ENCODE measurements at regions not wholly inside any gene's neighbourhood (a gene's known extent, or its start where the extent isn't known, plus 50 kb on each side); places are given as distances from the start of the nearest gene placed in this dataset.
A peak's percentile ranks its signal among the peaks of the same experiment; 100 is the strongest.
"Not testable (repeated sequence)": the region's sequence is repeated elsewhere in the genome, so short reads cannot be mapped to it uniquely, and the experiment has no call there.

- no peak for DNase-seq
These were observed 133.1 kb upstream of the LYZL2 start for GRCh38 chr10:30762620-30763019.

GRCh38 chr10:30759423-30759822, 129.9 kb upstream of the LYZL2 start:
- DNase-seq = no peak

- DNase-seq = no peak
These were observed 128.8 kb upstream of the LYZL2 start for GRCh38 chr10:30758338-30758737.

GRCh38 chr10:30756896-30757295, 127.3 kb upstream of the LYZL2 start:
- DNase-seq = no peak

DNA sequence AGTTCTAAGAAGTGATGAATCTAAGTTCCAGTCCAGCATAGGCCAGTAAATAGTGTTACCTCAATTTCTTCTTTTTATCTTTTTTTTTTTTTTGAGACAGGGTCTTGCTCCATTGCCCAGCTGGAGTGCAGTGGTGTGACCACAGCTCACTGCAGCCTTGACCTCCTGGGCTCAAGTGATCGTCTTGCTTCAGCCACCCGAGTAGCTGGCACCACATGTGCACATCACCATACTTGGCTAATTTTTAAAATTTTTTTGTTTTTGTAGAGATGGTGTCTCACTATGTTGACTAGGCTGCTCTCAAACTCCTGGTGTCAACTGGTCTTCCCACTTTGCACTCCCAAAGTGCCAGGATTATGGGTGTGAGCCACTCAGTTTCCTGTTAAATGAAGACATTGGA, 126.6 kb upstream of the LYZL2 start:
- no peak for DNase-seq

DNA sequence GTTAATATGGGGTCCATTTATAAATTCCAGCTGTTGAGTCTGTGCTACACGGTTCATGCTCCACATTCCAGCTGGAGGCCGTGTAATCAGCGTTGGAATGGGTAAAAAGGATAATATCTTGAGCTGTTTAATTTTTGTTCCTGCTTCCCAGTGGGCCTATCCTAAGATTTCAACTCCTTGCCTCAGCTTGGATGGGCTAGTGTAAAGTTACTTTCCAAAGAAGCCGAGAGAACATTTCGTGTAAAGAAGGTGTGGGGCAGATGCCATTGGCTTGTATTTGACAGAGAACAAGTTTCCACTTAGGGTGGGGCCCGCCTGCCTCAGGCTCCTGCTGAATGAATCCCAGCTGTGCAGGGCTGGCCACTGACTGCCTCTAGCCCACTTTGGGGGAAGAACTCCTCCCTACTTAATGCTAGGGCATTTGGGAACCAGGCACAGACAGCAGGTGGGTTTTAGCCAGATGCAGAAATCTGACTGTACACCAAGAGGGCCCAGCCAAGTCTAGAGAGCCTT, 125.9 kb upstream of the LYZL2 start:
- no peak for DNase-seq

DNA sequence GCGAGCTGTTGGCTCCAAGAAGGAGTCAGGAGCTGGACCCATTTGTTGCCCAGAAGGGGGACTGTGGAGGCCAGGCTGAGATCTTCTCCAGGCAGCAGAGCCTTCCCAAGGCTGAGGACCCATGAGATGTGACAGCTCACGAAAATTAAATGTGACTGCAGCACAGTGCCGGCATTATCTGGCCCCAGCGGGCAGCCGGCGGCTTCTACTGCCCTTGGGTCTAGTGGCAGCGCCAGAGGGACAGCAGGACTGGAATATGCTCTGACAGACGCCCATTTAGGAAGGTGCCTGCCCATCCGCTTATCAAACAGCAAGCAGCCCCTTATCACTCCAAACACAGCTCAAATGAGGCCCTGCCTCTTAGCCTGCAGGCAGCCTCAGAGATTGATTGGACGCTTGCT, 122.9 kb upstream of the LYZL2 start:
- no peak for DNase-seq

DNA sequence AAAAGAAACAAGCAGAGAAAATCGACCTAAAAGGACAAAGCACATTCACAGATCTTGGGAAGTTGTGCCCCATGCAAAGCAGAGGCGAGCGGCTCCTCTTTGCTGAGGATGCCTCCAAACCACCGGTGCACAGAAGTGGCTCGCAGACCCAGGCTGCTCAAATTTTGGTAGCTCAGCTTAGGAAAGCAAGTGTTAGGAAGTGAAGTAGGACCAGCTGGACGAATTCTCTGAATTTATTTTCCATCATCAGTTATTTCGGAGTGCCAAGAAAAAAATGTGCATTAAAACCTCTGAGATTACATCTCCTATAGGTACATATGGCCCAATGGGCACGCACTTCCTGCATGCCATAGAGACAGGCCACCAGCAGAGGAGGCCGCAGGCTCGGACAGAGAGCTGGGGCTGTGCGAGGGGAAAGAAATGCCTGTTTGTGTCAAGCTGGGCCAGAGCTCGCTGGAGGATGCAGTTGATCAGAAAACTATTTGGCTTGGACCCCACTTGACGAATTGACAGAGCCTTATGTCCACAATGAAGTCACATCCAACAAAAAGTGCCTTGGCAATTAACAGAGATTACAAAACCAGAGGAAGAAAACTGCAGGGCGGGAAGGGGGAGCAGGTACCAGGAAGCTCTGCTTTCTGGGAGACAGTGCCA, 122.3 kb upstream of the LYZL2 start:
- peak; percentile 72 to 80 for DNase-seq

DNA sequence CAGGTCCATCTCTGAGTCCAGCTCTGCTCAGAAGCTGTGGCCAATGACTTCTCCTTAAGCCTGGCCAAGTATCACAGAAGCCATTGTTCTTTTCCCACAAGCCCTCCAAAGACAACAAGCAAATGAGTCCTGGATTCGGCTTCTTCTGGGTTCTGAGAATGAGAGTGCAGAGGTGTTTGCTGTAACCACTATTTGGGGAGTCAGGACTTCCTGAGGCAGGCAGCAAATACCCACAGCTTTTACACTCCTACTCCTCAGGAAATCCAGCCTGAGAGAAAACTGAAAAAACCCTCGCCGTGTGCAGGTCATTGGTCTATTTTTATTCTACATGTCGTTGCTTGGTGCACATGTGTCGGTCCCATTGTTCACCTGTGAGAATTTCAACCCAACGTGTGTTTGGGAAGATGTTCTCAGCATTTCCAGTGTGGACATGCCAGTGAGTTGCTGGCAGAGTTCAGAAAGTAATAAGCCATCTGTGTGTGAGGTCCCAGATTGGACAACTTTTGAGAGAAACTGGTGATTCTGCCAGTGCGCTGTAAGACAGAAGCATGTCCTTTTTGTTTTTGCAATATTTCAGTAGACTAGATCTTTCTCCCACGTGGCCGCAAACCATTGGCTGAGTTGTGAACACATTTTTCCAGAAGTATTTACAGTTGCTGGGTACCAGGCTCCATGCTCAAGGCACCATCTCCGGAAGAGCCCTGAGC, 121.6 kb upstream of the LYZL2 start:
- DNase-seq = no peak

DNA sequence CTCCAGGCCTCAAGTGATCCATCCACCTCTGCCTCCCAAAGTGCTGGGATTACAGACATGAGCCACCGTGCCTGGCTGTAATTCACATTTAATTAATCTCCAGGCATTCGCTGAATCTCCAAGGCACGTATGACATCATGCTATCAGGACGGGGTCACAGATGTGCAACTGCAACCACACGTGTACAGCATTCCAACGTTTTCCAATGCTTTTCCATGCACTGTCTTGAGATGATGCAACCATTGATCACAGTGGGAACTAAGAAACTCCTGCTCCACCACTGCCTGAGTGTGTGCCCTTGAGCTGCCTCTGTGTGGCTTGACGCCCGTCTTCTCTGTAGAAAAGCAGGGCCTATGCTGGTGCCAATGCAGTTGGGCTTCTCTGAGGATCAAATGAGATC, 119.8 kb upstream of the LYZL2 start:
- no peak for DNase-seq

DNA sequence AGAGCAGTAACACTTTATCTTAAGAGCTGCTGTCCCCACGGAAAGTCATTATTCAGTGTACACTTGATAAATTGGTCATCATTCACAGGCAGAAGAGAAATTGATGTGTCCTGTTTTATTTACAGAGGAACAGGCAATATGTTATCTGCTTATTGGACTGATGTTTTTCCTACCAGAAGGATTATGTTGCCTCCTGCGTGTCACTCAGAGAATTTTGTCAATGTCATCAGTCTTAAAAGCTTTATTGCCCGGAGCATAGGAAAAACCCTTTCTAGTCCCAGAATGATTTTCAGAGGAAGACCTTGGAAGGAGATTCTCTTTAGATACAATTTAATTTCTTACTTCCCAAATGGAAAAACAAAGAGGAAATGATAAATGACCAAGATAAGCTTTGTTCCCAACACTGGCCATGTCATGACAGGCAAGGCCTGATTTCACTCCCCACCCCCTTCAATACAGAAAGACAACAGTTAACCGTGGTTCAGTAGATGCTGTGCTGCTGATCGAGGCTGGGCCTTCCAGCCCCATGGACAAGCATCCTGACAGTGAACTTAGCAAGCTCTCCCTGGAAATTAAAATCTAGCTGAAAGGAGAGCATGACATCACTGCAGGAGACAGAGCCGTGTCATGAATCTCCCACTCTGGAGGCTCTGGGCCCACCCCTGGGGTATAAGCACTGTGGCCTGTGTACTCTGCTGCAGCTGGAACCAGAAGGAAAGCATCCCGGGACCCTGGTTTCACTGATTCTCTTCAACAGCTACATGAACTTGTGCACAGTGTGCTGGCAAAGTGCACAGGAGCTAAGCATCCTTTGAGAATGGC, 118.8 kb upstream of the LYZL2 start:
- DNase-seq = no peak

DNA sequence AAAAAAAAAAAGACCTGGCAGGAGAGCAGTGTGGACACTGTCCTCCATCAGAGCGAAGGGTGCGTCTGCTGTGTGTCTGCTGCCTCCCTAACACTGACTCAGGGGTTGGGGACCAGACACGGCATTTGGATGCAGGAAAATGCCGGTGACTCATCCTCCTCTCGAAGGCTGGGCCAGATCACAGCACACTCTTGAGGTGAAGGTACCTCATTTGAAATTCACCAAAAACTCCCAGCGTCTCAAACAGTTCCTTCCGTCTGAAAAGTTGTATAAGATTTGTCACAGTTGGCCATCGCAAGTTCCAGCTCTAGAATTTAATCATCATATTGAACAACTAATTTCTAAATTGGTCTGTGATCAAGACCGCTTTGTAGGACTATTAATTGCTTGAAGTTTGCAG, 118.1 kb upstream of the LYZL2 start:
- peak; percentile 49 to 57 for DNase-seq

GRCh38 chr10:30745953-30746352, 116.4 kb upstream of the LYZL2 start:
- DNase-seq = no peak

- no peak for DNase-seq
These were observed 114.6 kb upstream of the LYZL2 start for GRCh38 chr10:30744106-30744505.

DNA sequence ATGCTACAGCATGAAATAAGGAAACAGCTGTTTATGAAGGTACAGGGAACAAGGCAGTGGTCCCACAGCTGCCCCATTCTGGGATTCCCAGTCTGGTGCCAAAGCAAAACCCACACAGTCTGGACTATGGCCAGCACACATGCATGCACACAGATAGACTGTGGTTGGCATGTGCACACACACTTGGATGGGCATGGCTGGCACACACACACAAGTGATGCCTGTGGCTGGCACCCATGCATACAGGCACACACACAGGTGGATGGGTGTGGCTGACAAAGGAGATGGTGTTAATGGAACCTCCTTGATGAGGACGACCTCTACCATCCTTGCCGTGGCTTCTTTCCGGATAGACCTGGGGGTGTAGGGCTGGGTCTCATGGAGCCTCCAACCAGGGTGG, 114.0 kb upstream of the LYZL2 start:
- DNase-seq = no peak

GRCh38 chr10:30742471-30742870, 112.9 kb upstream of the LYZL2 start:
- no peak for DNase-seq

DNA sequence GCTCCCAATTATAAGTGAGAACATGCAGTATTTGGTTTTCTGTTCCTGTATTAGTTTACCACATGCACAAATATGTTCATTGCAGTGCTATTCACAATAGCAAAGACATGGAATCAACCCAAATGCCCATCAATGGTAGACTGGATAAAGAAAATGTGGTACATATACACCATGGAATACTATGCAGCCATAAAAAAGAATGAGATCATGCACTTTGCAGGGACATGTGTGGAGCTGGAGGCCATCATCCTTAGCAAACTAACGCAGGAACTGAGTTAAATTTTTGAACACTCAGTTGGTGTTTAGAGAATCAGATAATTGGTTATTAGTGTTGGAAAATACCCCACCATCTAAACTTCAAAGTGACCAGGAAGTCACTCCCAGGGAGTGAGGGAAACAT, 111.2 kb upstream of the LYZL2 start:
- DNase-seq = not testable (repeated sequence)

DNA sequence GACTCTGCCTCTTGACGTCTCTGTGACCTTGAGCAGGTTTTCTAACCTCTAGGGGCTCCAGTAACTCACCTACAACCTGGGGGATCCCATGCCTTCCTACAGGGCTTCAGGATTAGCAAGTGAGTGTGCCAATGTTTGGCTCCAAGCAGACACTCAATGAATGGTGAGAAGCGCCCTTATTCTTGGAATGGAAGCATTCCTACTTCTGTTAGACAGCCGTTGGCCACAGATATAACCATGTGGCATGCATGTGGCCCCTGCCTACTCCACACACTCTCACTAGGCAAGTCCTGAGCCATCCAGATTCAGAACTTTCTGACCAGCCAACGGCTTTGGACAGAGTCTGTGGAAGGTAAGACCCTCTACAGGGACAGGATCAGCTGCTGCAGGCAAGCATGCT, 108.9 kb upstream of the LYZL2 start:
- DNase-seq = no peak

- no peak for DNase-seq
These were observed 108.4 kb upstream of the LYZL2 start for GRCh38 chr10:30737931-30738391.

GRCh38 chr10:30736685-30737232, 107.2 kb upstream of the LYZL2 start:
- no peak for DNase-seq

GRCh38 chr10:30734901-30735300, 105.3 kb upstream of the LYZL2 start:
- no peak for DNase-seq

DNA sequence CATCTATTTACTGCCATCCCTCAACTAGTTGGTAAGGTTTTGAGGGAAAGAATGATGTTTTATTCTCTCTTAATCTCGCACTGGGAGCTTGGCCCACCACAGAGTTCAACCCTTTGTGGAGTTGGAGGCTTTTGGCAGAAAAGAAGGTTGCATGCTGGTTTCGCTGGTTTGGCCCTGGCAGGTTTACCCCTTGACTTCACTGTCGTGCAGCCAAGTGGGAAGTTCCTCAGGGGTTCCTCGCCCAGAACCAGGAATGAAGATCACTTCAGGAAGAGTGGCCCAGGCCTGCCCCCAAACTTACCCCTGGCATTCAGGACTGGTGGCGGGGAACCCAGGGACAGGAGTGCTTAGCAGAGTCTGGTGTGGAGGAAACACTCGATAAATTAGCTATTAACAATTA, 103.1 kb upstream of the LYZL2 start:
- DNase-seq = no peak

- no peak for DNase-seq
These were observed 102.4 kb upstream of the LYZL2 start for GRCh38 chr10:30731963-30732362.

Data from stimulated activated CD4-positive, alpha-beta T cell treated with anti-CD3 and anti-CD28 coated beads, Interleukin-2, amount 100 ng/mL, for 24 hours (primary cell).